Common myeloid progenitor, CD34-positive (primary cell): ENCODE measurements at regions not wholly inside any gene's neighbourhood (a gene's known extent, or its start where the extent isn't known, plus 50 kb on each side); places are given as distances from the start of the nearest gene placed in this dataset.

ENCODE experiments used
- CTCF ChIA-PET: fragments of 350-600 bp; sonication (Branson Sonifier 250); formaldehyde crosslinking; loops from one replicate; lab custom pipeline; 2021; ENCODE audit warnings: antibody characterized with exemption; lab: Charles Lee
- POLR2A ChIA-PET: fragments of 350-600 bp; sonication (Branson Sonifier 250); formaldehyde crosslinking; loops from one replicate; lab custom pipeline; 2021; ENCODE audit warnings: antibody characterized with exemption; lab: Charles Lee
- DNase-seq, 3 donors: peaks; one replicate each; pipeline versions ENCODE4 v3.0.0 to v3.0.0-alpha.2; 2013
- H3K27ac ChIP-seq, 2 experiments: 1 replicate in 1 of 2; 2 replicates in 1 of 2; pipeline ENCODE4 v1.7.0; 2013; ENCODE audit warnings: inconsistent platforms in 2 of 2, low read length in 2 of 2, mild to moderate bottlenecking in 2 of 2, low read depth in 1 of 2, moderate library complexity in 1 of 2; ENCODE audit not compliant: severe bottlenecking in 2 of 2, insufficient read depth in 1 of 2, poor library complexity in 1 of 2
- H3K27me3 ChIP-seq, 5 experiments: replicated peaks in 2 of 5; 1 replicate in 3 of 5; 2 replicates in 2 of 5; pipeline versions ENCODE4 v1.6.1 to v1.7.0; 2013; ENCODE audit warnings: low read length in 4 of 5, mild to moderate bottlenecking in 2 of 5, moderate library complexity in 2 of 5, inconsistent platforms in 1 of 5; ENCODE audit not compliant: insufficient read depth in 5 of 5, control insufficient read depth in 4 of 5
- H3K36me3 ChIP-seq, 4 experiments: 1 replicate in 2 of 4; 2 replicates in 2 of 4; pipeline versions ENCODE4 v1.6.1 to v1.7.0; 2013; ENCODE audit warnings: low read length in 3 of 4, control low read depth in 1 of 4, mild to moderate bottlenecking in 1 of 4; ENCODE audit not compliant: control insufficient read depth in 4 of 4, insufficient read depth in 4 of 4
- H3K4me1 ChIP-seq, 4 experiments: 1 replicate in 3 of 4; 2 replicates in 1 of 4; pipeline versions ENCODE4 v1.6.1 to v1.7.1; 2013; ENCODE audit warnings: low read length in 3 of 4, mild to moderate bottlenecking in 3 of 4, control low read depth in 1 of 4, inconsistent platforms in 1 of 4, moderate library complexity in 1 of 4; ENCODE audit not compliant: control insufficient read depth in 4 of 4, insufficient read depth in 4 of 4; ENCODE audit errors: control extremely low read depth in 1 of 4
- H3K4me3 ChIP-seq, 7 experiments: 1 replicate in 4 of 7; 2 replicates in 3 of 7; pipeline versions ENCODE4 v1.5.1 to v1.7.0; 2013; ENCODE audit warnings: mild to moderate bottlenecking in 7 of 7, low read length in 6 of 7, moderate library complexity in 6 of 7, inconsistent platforms in 2 of 7, low read depth in 2 of 7, control low read depth in 1 of 7; ENCODE audit not compliant: insufficient read depth in 4 of 7, control insufficient read depth in 1 of 7; ENCODE audit errors: extremely low read depth in 1 of 7
- H3K9me3 ChIP-seq, 5 experiments: 1 replicate in 4 of 5; 2 replicates in 1 of 5; pipeline versions ENCODE4 v1.6.1 to v1.7.1; 2013; ENCODE audit warnings: low read length in 4 of 5, mild to moderate bottlenecking in 2 of 5, inconsistent platforms in 1 of 5, low read depth in 1 of 5, moderate library complexity in 1 of 5; ENCODE audit not compliant: control insufficient read depth in 4 of 5, insufficient read depth in 2 of 5; ENCODE audit errors: control extremely low read depth in 1 of 5
- WGBS: methylation state at CpG from one replicate; pipeline ENCODE4 v1.1.5; 2013; ENCODE audit not compliant: insufficient coverage; 5-methylcytosine and 5-hydroxymethylcytosine counted together

- POLR2A ChIA-PET: no interaction called here
Observed at GRCh38 chrX:148229801-148230303, 248.7 kb downstream of the FMR1NB start.

DNA sequence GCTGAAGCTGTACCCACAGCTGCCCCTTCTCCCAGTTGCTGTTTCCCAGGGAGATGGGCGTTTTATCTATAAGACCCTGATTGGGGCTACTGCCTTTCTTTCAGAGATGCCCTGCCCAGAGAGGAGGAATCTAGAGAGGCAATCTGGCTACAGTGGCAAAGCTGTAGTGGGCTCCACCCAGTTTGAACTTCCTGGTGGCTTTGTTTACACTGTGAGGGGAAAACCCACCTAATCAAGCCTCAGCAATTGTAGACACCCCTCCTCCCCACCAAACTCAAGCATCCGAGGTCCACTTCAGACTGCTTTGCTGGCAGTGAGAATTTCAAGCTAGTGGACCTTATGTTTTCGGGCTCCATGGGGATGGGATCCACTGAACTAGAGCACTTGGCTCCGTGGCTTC lies 240.4 kb upstream of the AFF2 start:
- no peak overlapping the region for H3K4me3 ChIP-seq
- no peak overlapping the region for H3K27ac ChIP-seq
- POLR2A ChIA-PET: no interaction called here
- H3K9me3 ChIP-seq: peaks cover 0 to 2% (median 0%) of the 10 kb centered on the region in 5 experiments
- no peaks in the 10 kb centered on the region for H3K36me3 ChIP-seq
- DNase-seq: no peak
- H3K4me1 ChIP-seq: no peaks in the 10 kb centered on the region
- CTCF ChIA-PET: no interaction called here
- WGBS: 54% methylated on average over 3 of the region's 4 CpGs
- H3K27me3 ChIP-seq: no peaks in the 10 kb centered on the region

More at GRCh38 chrX:148229801-148230303, 248.7 kb downstream of the FMR1NB start:
- H3K27ac ChIP-seq: no peak overlapping the region
- H3K27me3 ChIP-seq: no peaks in the 10 kb centered on the region
- no peak overlapping the region for H3K4me3 ChIP-seq
- no peaks in the 10 kb centered on the region for H3K9me3 ChIP-seq
- no peaks in the 10 kb centered on the region for H3K4me1 ChIP-seq
- WGBS: no CpG with 5 or more reads among the region's 1 CpG
- CTCF ChIA-PET: no interaction called here
- no peak for DNase-seq
- no peaks in the 10 kb centered on the region for H3K36me3 ChIP-seq

GRCh38 chrX:148265829-148266228 lies 234.6 kb upstream of the AFF2 start:
- H3K36me3 ChIP-seq: no peaks in the 10 kb centered on the region
- no peak overlapping the region for H3K27ac ChIP-seq
- no peaks in the 10 kb centered on the region for H3K9me3 ChIP-seq
- ChIA-PET POLR2A (no interaction called here), CTCF (no interaction called here)
- DNase-seq: no peak
- no peaks in the 10 kb centered on the region for H3K27me3 ChIP-seq
- H3K4me3 ChIP-seq: no peak overlapping the region
- peaks cover 0 to 16% (median 10%) of the 10 kb centered on the region in 4 experiments for H3K4me1 ChIP-seq

DNA sequence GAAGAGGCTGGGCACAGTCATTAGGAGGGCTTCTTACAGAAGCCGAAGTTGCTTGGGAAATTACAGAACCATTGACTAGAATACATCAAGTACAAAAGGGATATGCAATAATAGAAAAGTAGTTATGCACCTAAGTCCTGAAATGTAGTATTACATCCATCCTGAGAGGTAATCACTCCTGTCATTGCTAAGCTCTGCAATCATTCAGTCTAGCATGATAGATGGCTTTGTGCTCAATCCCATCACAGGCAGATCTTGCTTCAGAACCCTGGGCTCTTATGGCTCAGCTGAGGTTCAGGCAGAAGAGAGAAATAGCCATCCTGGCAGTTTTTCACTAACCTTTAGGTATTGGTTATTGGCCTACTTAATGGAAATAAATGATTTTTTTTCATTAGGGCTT lies 231.7 kb upstream of the AFF2 start:
- H3K27ac ChIP-seq: no peak overlapping the region
- peaks cover 0 to 24% (median 11%) of the 10 kb centered on the region in 4 experiments for H3K4me1 ChIP-seq
- no peak overlapping the region for H3K4me3 ChIP-seq
- no peaks in the 10 kb centered on the region for H3K9me3 ChIP-seq
- 100% methylated on average over 1 of the region's 1 CpG for WGBS
- POLR2A ChIA-PET: no interaction called here
- H3K27me3 ChIP-seq: no peaks in the 10 kb centered on the region
- no peaks in the 10 kb centered on the region for H3K36me3 ChIP-seq
- CTCF ChIA-PET: no interaction called here
- no peak for DNase-seq

DNA sequence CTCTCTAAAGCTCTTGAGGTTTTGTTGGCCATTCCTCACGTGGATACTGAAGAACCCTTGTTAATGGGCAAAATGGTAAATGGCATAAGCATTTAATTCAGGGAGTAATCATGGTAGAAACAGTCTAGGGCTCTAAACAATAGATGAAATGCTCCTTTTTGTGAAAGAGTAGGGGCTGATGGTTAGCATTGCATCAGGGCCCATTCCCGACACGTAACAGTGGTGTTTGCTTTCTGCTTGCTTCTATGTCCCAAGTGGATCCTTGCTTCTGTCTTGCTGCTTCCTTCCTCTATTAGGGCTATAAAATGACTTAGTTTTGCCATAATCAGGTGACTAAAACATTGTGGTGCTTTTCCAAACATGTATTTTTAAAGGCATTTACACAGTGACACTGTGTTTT lies 230.9 kb upstream of the AFF2 start:
- no peak overlapping the region for H3K4me3 ChIP-seq
- no peaks in the 10 kb centered on the region for H3K9me3 ChIP-seq
- ChIA-PET POLR2A (no interaction called here), CTCF (no interaction called here)
- WGBS: 61% methylated on average over 3 of the region's 3 CpGs
- H3K27ac ChIP-seq: no peak overlapping the region
- H3K27me3 ChIP-seq: no peaks in the 10 kb centered on the region
- H3K36me3 ChIP-seq: no peaks in the 10 kb centered on the region
- peaks cover 0 to 24% (median 11%) of the 10 kb centered on the region in 4 experiments for H3K4me1 ChIP-seq
- DNase-seq: peak in 1 of 3 donors; percentile 21

GRCh38 chrX:148270499-148270898 lies 229.9 kb upstream of the AFF2 start:
- Histone ChIP-seq H3K4me1 (peaks cover 0 to 24% (median 11%) of the 10 kb centered on the region in 4 experiments), H3K27me3 (no peaks in the 10 kb centered on the region), H3K9me3 (peaks cover 0 to 4% (median 0%) of the 10 kb centered on the region in 5 experiments), H3K27ac (no peak overlapping the region), H3K4me3 (no peak overlapping the region), H3K36me3 (no peaks in the 10 kb centered on the region)
- peak in 2 of 3 donors; percentile 33 to 42 for DNase-seq
- POLR2A ChIA-PET: no interaction called here
- CTCF ChIA-PET: no interaction called here
- WGBS: 60% methylated on average over 2 of the region's 2 CpGs

GRCh38 chrX:148271263-148271662 lies 229.2 kb upstream of the AFF2 start:
- H3K9me3 ChIP-seq: peaks cover 0 to 4% (median 0%) of the 10 kb centered on the region in 5 experiments
- H3K36me3 ChIP-seq: no peaks in the 10 kb centered on the region
- POLR2A ChIA-PET: no interaction called here
- WGBS: no CpG with 5 or more reads among the region's 2 CpGs
- no peaks in the 10 kb centered on the region for H3K27me3 ChIP-seq
- CTCF ChIA-PET: no interaction called here
- peaks cover 0 to 24% (median 11%) of the 10 kb centered on the region in 4 experiments for H3K4me1 ChIP-seq
- H3K4me3 ChIP-seq: no peak overlapping the region
- DNase-seq: peak; percentile 31 to 62 (median 54)
- no peak overlapping the region for H3K27ac ChIP-seq
